ENCODE measurements at regions not wholly inside any gene's neighbourhood (a gene's known extent, or its start where the extent isn't known, plus 50 kb on each side); places are given as distances from the start of the nearest gene placed in this dataset.

- H3K4me1 ChIP-seq (ENCODE audit: control insufficient read depth in 1 of 2, insufficient read depth in 2 of 2, low read depth in 1 of 2, low read length in 1 of 2): no peaks in the 10 kb centered on the region
- H3K9me3 ChIP-seq: 0 out of 2 replicates have a peak, but pooled peaks cover 11% of the 10 kb centered on the region
- ChIA-PET POLR2A (no interaction called here), CTCF (no interaction called here)
- no peak overlapping the region for H2AFZ ChIP-seq (ENCODE audit: low read depth)
- WGBS (ENCODE audit: low lambda C conversion rate): 16% methylated on average over 7 of the region's 7 CpGs
- H3K4me2 ChIP-seq: no peak overlapping the region
- no peaks in the 10 kb centered on the region for H3K27me3 ChIP-seq (ENCODE audit: insufficient read depth)
- no peaks in the 10 kb centered on the region for H3K9me2 ChIP-seq
- H3K4me3 ChIP-seq (ENCODE audit: low read depth in 2 of 2, low read length in 1 of 2): no peak overlapping the region
- no peaks in the 10 kb centered on the region for H3K36me3 ChIP-seq (replicated peaks in 1 of 2; ENCODE audit: control insufficient read depth in 1 of 2, insufficient read depth in 2 of 2, low read length in 1 of 2)
- no peak overlapping the region for H3K27ac ChIP-seq (ENCODE audit: low read depth in 2 of 2, low read length in 1 of 2)
- no peak overlapping the region for H3K9ac ChIP-seq
- H4K20me1 ChIP-seq (ENCODE audit: insufficient read depth): no peaks in the 10 kb centered on the region
- no peak for DNase-seq
- H3F3A ChIP-seq (replicated peaks; ENCODE audit: insufficient read depth): no peaks in the 10 kb centered on the region
- TF ChIP-seq SMC3 (IDR thresholded peaks at IDR 0.05; ENCODE audit: low read depth, low read length): no peak
- no peak for TF ChIP-seq ZBTB33 (IDR thresholded peaks at IDR 0.05; ENCODE audit: borderline replicate concordance, low read depth)
- no peak for TF ChIP-seq CTCF (IDR thresholded peaks at IDR 0.05)
- no peak for TF ChIP-seq ELF1 (IDR thresholded peaks at IDR 0.05)
- TF ChIP-seq MAX (IDR thresholded peaks at IDR 0.05; ENCODE audit: low read depth): no peak
- no peaks in the 10 kb centered on the region for H3K79me2 ChIP-seq (ENCODE audit: insufficient read depth)
Observed at GRCh38 chrX:5397409-5397808, 831.3 kb downstream of the NLGN4X start.

GRCh38 chrX:5390376-5390775 is 838.3 kb downstream of the NLGN4X start:
- H3F3A ChIP-seq (replicated peaks; ENCODE audit: insufficient read depth): no peaks in the 10 kb centered on the region
- CTCF ChIA-PET: no interaction called here
- no peaks in the 10 kb centered on the region for H3K79me2 ChIP-seq (ENCODE audit: insufficient read depth)
- no peak overlapping the region for H3K27ac ChIP-seq (ENCODE audit: low read depth in 2 of 2, low read length in 1 of 2)
- H3K4me3 ChIP-seq (ENCODE audit: low read depth in 2 of 2, low read length in 1 of 2): no peak overlapping the region
- 0 out of 2 replicates have a peak, but pooled peaks cover 11% of the 10 kb centered on the region for H3K9me3 ChIP-seq
- POLR2A ChIA-PET: no interaction called here
- no peaks in the 10 kb centered on the region for H3K36me3 ChIP-seq (replicated peaks in 1 of 2; ENCODE audit: control insufficient read depth in 1 of 2, insufficient read depth in 2 of 2, low read length in 1 of 2)
- no peaks in the 10 kb centered on the region for H4K20me1 ChIP-seq (ENCODE audit: insufficient read depth)
- H3K27me3 ChIP-seq (ENCODE audit: insufficient read depth): no peaks in the 10 kb centered on the region
- no peak overlapping the region for H2AFZ ChIP-seq (ENCODE audit: low read depth)
- no peaks in the 10 kb centered on the region for H3K4me1 ChIP-seq (ENCODE audit: control insufficient read depth in 1 of 2, insufficient read depth in 2 of 2, low read depth in 1 of 2, low read length in 1 of 2)
- WGBS (ENCODE audit: low lambda C conversion rate): 14% methylated on average over 5 of the region's 14 CpGs
- TF ChIP-seq NRF1 (IDR thresholded peaks at IDR 0.05; ENCODE audit: low read depth, low read length) (no peak), POLR2AphosphoS5 (IDR thresholded peaks at IDR 0.05; ENCODE audit: low read depth, low read length) (no peak), EZH2phosphoT487 (IDR thresholded peaks at IDR 0.05; ENCODE audit: borderline replicate concordance, low read depth) (no peak), ELF1 (IDR thresholded peaks at IDR 0.05) (no peak), TEAD4 (IDR thresholded peaks at IDR 0.05; ENCODE audit: borderline replicate concordance, insufficient read depth) (no peak), FOSL2 (IDR thresholded peaks at IDR 0.05; ENCODE audit: borderline replicate concordance, low read depth) (no peak), CTCF (IDR thresholded peaks at IDR 0.05) (no peak), PBX3 (IDR thresholded peaks at IDR 0.05) (no peak), USF2 (IDR thresholded peaks at IDR 0.05; ENCODE audit: borderline replicate concordance, low read depth, low read length) (no peak), MEF2A (IDR thresholded peaks at IDR 0.05; ENCODE audit: borderline replicate concordance, low read depth) (no peak), NFIC (IDR thresholded peaks at IDR 0.05; ENCODE audit: borderline replicate concordance) (no peak), MXI1 (IDR thresholded peaks at IDR 0.05; ENCODE audit: low read depth, low read length) (no peak), GABPA (IDR thresholded peaks at IDR 0.05; ENCODE audit: low read depth) (no peak), CHD2 (IDR thresholded peaks at IDR 0.05; ENCODE audit: low read length, partially characterized antibody) (no peak), RCOR1 (IDR thresholded peaks at IDR 0.05; ENCODE audit: low read length) (no peak), RFX5 (IDR thresholded peaks at IDR 0.05; ENCODE audit: low read length) (no peak)
- H3K4me2 ChIP-seq: no peak overlapping the region
- DNase-seq: no peak
- H3K9ac ChIP-seq: no peak overlapping the region
- H3K9me2 ChIP-seq: no peaks in the 10 kb centered on the region

Measured in SK-N-SH (cell line).